SK-N-SH (cell line): ENCODE measurements at regions not wholly inside any gene's neighbourhood (a gene's known extent, or its start where the extent isn't known, plus 50 kb on each side); places are given as distances from the start of the nearest gene placed in this dataset.

Experiments
- CTCF ChIA-PET: fragments of 300-600, 350-600 bp; formaldehyde crosslinking; extraction: SDS; loops from one replicate; lab custom pipeline; 2021; lab: Yijun Ruan, JAX
- POLR2A ChIA-PET: fragments of 350-600 bp; sonication (Branson Sonifier 250); formaldehyde crosslinking; extraction: SDS; loops from one replicate; lab custom pipeline; 2020; ENCODE audit warnings: antibody characterized with exemption, inconsistent platforms; lab: Yijun Ruan, JAX
- DNase-seq: peaks from one replicate; pipeline ENCODE4 v3.0.0; 2012
- H2AFZ ChIP-seq: fragments of 200-600 bp; sonication (generic); 2 replicates; pipeline ENCODE4 v1.8.1; 2016; ENCODE audit warnings: antibody characterized with exemption, mild to moderate bottlenecking, low read depth
- H3F3A ChIP-seq: fragments of 200-600 bp; sonication (generic); replicated peaks from 2 replicates; pipeline ENCODE3; 2016; ENCODE audit warnings: antibody characterized with exemption, mild to moderate bottlenecking; ENCODE audit not compliant: insufficient read depth
- H3K27ac ChIP-seq, 2 experiments: fragments of 200-500 bp in 1 of 2; fragments of 200-600 bp in 1 of 2; sonication (Bioruptor generic) in 1 of 2; sonication (generic), shearing (Covaris generic) in 1 of 2; 2 replicates each; pipeline versions ENCODE4 v1.5.1 to v1.6.1; 2014 to 2016; ENCODE audit warnings: low read depth in 2 of 2, inconsistent platforms in 1 of 2, low read length in 1 of 2, mild to moderate bottlenecking in 1 of 2, mixed read lengths in 1 of 2
- H3K27me3 ChIP-seq: fragments of 200-600 bp; sonication (generic), shearing (Covaris generic); 2 replicates; pipeline ENCODE4 v1.6.1; 2016; ENCODE audit warnings: mixed run types; ENCODE audit not compliant: insufficient read depth
- H3K36me3 ChIP-seq, 2 experiments: fragments of 200-500 bp in 1 of 2; fragments of 200-600 bp in 1 of 2; sonication (Bioruptor generic) in 1 of 2; sonication (generic) in 1 of 2; replicated peaks in 1 of 2; 2 replicates each; pipeline versions ENCODE3 to v1.5.1; 2014 to 2016; ENCODE audit warnings: low read length in 1 of 2, mild to moderate bottlenecking in 1 of 2; ENCODE audit not compliant: insufficient read depth in 2 of 2, control insufficient read depth in 1 of 2
- H3K4me1 ChIP-seq, 2 experiments: fragments of 200-500 bp in 1 of 2; fragments of 200-600 bp in 1 of 2; sonication (Bioruptor generic) in 1 of 2; sonication (generic), shearing (Covaris generic) in 1 of 2; 2 replicates each; pipeline versions ENCODE4 v1.5.1 to v1.6.1; 2014 to 2016; ENCODE audit warnings: low read depth in 1 of 2, low read length in 1 of 2, mixed run types in 1 of 2; ENCODE audit not compliant: insufficient read depth in 2 of 2, control insufficient read depth in 1 of 2
- H3K4me2 ChIP-seq: fragments of 200-600 bp; sonication (generic), shearing (Covaris generic); 2 replicates; pipeline ENCODE4 v1.6.1; 2017; ENCODE audit warnings: mixed run types
- H3K4me3 ChIP-seq, 2 experiments: fragments of 200-500 bp in 1 of 2; fragments of 200-600 bp in 1 of 2; sonication (Bioruptor generic) in 1 of 2; sonication (generic), shearing (Covaris generic) in 1 of 2; 2 replicates each; pipeline versions ENCODE4 v1.5.1 to v1.8.1; 2014 to 2016; ENCODE audit warnings: low read depth in 2 of 2, inconsistent platforms in 1 of 2, low read length in 1 of 2, mild to moderate bottlenecking in 1 of 2, mixed read lengths in 1 of 2, moderate library complexity in 1 of 2
- H3K79me2 ChIP-seq: fragments of 200-600 bp; sonication (generic); 2 replicates; pipeline ENCODE4 v1.8.1; 2017; ENCODE audit warnings: mild to moderate bottlenecking; ENCODE audit not compliant: insufficient read depth
- H3K9ac ChIP-seq: fragments of 200-600 bp; sonication (generic); 2 replicates; pipeline ENCODE4 v1.6.1; 2017; ENCODE audit warnings: mixed run types
- H3K9me2 ChIP-seq: fragments of 200-600 bp; sonication (generic); 2 replicates; pipeline ENCODE4 v1.6.1; 2017; ENCODE audit warnings: mixed run types
- H3K9me3 ChIP-seq: fragments of 200-600 bp; sonication (generic); 2 replicates; pipeline ENCODE4 v1.6.1; 2017; ENCODE audit warnings: mixed run types, mild to moderate bottlenecking, moderate library complexity
- H4K20me1 ChIP-seq: fragments of 200-600 bp; sonication (generic); 2 replicates; pipeline ENCODE4 v1.6.1; 2017; ENCODE audit warnings: mild to moderate bottlenecking, mixed run types; ENCODE audit not compliant: insufficient read depth
- EP300 ChIP-seq, 2 experiments: IDR thresholded peaks; 2 replicates each; pipeline versions ENCODE4 v1.4.0 to v1.6.1; 2012; ENCODE audit warnings: borderline replicate concordance in 1 of 2, low read depth in 1 of 2, low read length in 1 of 2
- MXI1 ChIP-seq: IDR thresholded peaks from 2 replicates; pipeline ENCODE4 v1.6.1; 2012; ENCODE audit warnings: mild to moderate bottlenecking, low read depth, low read length, improper control_type of control experiment
- NRF1 ChIP-seq: IDR thresholded peaks from 2 replicates; pipeline ENCODE4 v1.6.1; 2012; ENCODE audit warnings: low read depth, mild to moderate bottlenecking, low read length
- RAD21 ChIP-seq: IDR thresholded peaks from 2 replicates; pipeline ENCODE4 v1.6.1; 2012; ENCODE audit warnings: mild to moderate bottlenecking, low read length
- SIN3A ChIP-seq: IDR thresholded peaks from 2 replicates; pipeline ENCODE4 v1.6.1; 2012; ENCODE audit warnings: low read depth, mild to moderate bottlenecking, low read length, moderate library complexity, borderline replicate concordance
- SMC3 ChIP-seq: IDR thresholded peaks from 2 replicates; pipeline ENCODE4 v1.6.1; 2012; ENCODE audit warnings: low read depth, low read length, improper control_type of control experiment
- TAF1 ChIP-seq: IDR thresholded peaks from 2 replicates; pipeline ENCODE4 v1.6.1; 2012; ENCODE audit warnings: low read depth, mild to moderate bottlenecking, low read length, moderate library complexity, borderline replicate concordance
- TCF12 ChIP-seq: IDR thresholded peaks from 2 replicates; pipeline ENCODE4 v1.4.0; 2012
- YY1 ChIP-seq: IDR thresholded peaks from 2 replicates; pipeline ENCODE4 v1.4.0; 2012; ENCODE audit warnings: low read depth, mild to moderate bottlenecking
- WGBS: methylation state at CpG from one replicate; pipeline ENCODE4 v1.1.6; 2017; ENCODE audit warnings: low lambda C conversion rate; 5-methylcytosine and 5-hydroxymethylcytosine counted together
- TF ChIP-seq, protein P1 (sequence below): IDR thresholded peaks from 2 replicates; pipeline ENCODE4 v1.4.0; 2012; ENCODE audit warnings: low read depth, borderline replicate concordance

DNA sequence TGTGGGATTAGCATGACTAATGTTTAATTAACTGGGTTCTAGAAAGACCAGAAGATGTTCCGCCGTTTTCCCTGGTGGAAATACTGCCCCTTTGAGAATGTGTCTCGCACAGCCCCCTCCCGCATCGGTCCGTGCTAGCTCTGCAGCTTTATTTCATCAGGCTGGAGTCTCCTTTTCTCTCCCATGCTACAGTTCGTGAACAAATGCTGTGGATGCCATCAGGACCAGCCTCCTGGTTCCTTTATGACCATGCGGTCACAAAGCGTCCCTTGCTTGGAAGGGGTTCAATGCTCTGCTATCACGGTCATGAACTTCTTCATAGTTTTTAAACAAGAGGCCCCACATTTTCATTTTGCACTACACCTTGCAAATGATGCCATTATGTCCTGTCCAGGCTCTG, 157.7 kb upstream of the TMEM132C start (continued):
- TF ChIP-seq TAF1 (no peak), SIN3A (no peak), RAD21 (no peak), NRF1 (no peak)
- TF ChIP-seq, all 33 proteins: peak for 0

DNA sequence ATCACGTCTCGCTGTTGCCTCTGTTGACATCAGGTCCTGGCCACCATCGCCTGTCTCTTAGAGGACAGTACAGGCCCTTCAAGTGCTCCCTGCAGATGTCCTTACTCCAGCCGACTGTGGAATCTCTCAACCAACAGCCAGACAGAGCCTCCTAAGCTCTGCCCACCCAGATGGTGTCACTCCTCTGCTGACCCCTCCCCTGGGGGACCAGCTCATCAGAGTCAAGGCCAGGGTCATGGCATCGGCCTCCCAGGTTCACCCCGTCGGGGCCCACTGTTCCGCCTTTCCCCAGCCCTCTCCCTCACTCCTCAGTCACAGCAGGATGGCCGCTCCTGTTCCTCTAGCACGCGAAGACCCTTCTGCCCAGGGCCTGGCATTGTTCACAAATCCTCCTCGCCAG, 157.3 kb upstream of the TMEM132C start:
- H3K4me1 ChIP-seq, result peaks cover 0 to 3% of the 10 kb centered on the region in 2 experiments; a peak in 1 of 4 replicates
- H3K9me2 ChIP-seq, result no peaks in the 10 kb centered on the region
- H4K20me1 ChIP-seq, result no peaks in the 10 kb centered on the region
- 56% methylated on average over 11 of the region's 12 CpGs for WGBS
- H3K27me3 ChIP-seq, result no peaks in the 10 kb centered on the region
- H3K9me3 ChIP-seq, result no peaks in the 10 kb centered on the region
- no peak overlapping the region for H3K4me3 ChIP-seq
- ChIA-PET CTCF (no interaction called here), POLR2A (no interaction called here)
- no peaks in the 10 kb centered on the region for H3F3A ChIP-seq
- TF ChIP-seq MXI1, result no peak
- no peaks in the 10 kb centered on the region for H3K36me3 ChIP-seq
- H3K27ac ChIP-seq, result no peak overlapping the region
- no peak for DNase-seq
- H3K4me2 ChIP-seq, result no peak overlapping the region
- H3K9ac ChIP-seq, result no peak overlapping the region
- H2AFZ ChIP-seq, result no peak overlapping the region
- no peaks in the 10 kb centered on the region for H3K79me2 ChIP-seq

GRCh38 chr12:128111333-128111732, 155.6 kb upstream of the TMEM132C start:
- TF ChIP-seq, protein P1, sequence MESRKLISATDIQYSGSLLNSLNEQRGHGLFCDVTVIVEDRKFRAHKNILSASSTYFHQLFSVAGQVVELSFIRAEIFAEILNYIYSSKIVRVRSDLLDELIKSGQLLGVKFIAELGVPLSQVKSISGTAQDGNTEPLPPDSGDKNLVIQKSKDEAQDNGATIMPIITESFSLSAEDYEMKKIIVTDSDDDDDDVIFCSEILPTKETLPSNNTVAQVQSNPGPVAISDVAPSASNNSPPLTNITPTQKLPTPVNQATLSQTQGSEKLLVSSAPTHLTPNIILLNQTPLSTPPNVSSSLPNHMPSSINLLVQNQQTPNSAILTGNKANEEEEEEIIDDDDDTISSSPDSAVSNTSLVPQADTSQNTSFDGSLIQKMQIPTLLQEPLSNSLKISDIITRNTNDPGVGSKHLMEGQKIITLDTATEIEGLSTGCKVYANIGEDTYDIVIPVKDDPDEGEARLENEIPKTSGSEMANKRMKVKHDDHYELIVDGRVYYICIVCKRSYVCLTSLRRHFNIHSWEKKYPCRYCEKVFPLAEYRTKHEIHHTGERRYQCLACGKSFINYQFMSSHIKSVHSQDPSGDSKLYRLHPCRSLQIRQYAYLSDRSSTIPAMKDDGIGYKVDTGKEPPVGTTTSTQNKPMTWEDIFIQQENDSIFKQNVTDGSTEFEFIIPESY, result no peak
- no peak for TF ChIP-seq YY1
- no peak for TF ChIP-seq EP300 (IDR thresholded peaks at IDR 0.05; ENCODE audit: borderline replicate concordance in 1 of 2, low read depth in 1 of 2, low read length in 1 of 2)
- no peak for TF ChIP-seq TCF12
- TF ChIP-seq SMC3, result no peak
- Histone ChIP-seq H3K36me3 (no peaks in the 10 kb centered on the region), H3K4me1 (peaks cover 0 to 3% of the 10 kb centered on the region in 2 experiments; a peak in 1 of 4 replicates), H3K9me2 (no peaks in the 10 kb centered on the region), H3K79me2 (no peaks in the 10 kb centered on the region), H3K27me3 (no peaks in the 10 kb centered on the region), H4K20me1 (no peaks in the 10 kb centered on the region), H3K27ac (no peak overlapping the region), H3K4me3 (no peak overlapping the region), H3K9me3 (no peaks in the 10 kb centered on the region; the same call in 1 of the 2 replicates), H3K9ac (no peak overlapping the region), H2AFZ (no peak overlapping the region), H3F3A (no peaks in the 10 kb centered on the region), H3K4me2 (no peak overlapping the region)
- WGBS, result 58% methylated on average over 9 of the region's 9 CpGs
- ChIA-PET POLR2A (no interaction called here), CTCF (interaction anchor here (0.9 to 2.0 kb wide), 2 partner anchors 9 to 148 kb away, joined by 4 to 6 read pairs; no protein-coding TSS in a partner anchor)
- DNase-seq, result no peak
